ENCODE measurements at regions not wholly inside any gene's neighbourhood (a gene's known extent, or its start where the extent isn't known, plus 50 kb on each side); places are given as distances from the start of the nearest gene placed in this dataset.

- TF ChIP-seq CTCF (IDR thresholded peaks at IDR 0.05) = no peak
Observed at GRCh38 chr13:34776390-34776981, 165.6 kb upstream of the NBEA start.

GRCh38 chr13:34777089-34777913 lies 164.8 kb upstream of the NBEA start:
- no peak for TF ChIP-seq CTCF (IDR thresholded peaks at IDR 0.05)

GRCh38 chr13:34777914-34778303 lies 164.2 kb upstream of the NBEA start:
- TF ChIP-seq CTCF (IDR thresholded peaks at IDR 0.05) = no peak

- peak; percentile 15; the same call in 1 of the 2 replicates for TF ChIP-seq CTCF (IDR thresholded peaks at IDR 0.05)
Observed at GRCh38 chr13:34779171-34779570, 162.9 kb upstream of the NBEA start.

GRCh38 chr13:34793301-34793700 lies 148.8 kb upstream of the NBEA start:
- no peak for TF ChIP-seq CTCF (IDR thresholded peaks at IDR 0.05)

GRCh38 chr13:34803756-34804155 lies 138.3 kb upstream of the NBEA start:
- TF ChIP-seq CTCF (IDR thresholded peaks at IDR 0.05) = no peak

GRCh38 chr13:34805347-34805746 lies 136.7 kb upstream of the NBEA start:
- TF ChIP-seq CTCF (IDR thresholded peaks at IDR 0.05) = no peak
